ENCODE measurements at regions not wholly inside any gene's neighbourhood (a gene's known extent, or its start where the extent isn't known, plus 50 kb on each side); places are given as distances from the start of the nearest gene placed in this dataset.
A peak's percentile ranks its signal among the peaks of the same experiment; 100 is the strongest.
"Not testable (repeated sequence)": the region's sequence is repeated elsewhere in the genome, so short reads cannot be mapped to it uniquely, and the experiment has no call there.

GRCh38 chr9:83191154-83191553, 128.2 kb upstream of the RASEF start:
- Histone ChIP-seq H3K9me3 (ENCODE audit: control insufficient read depth, insufficient read depth, low read length) (no peaks in the 10 kb centered on the region), H3K4me1 (ENCODE audit: insufficient read depth, low read length) (peaks cover 4% of the 10 kb centered on the region), H3K9ac (ENCODE audit: low read depth, low read length) (no peak overlapping the region), H3K36me3 (ENCODE audit: insufficient read depth, low read length) (no peaks in the 10 kb centered on the region)

- H3K9ac ChIP-seq (ENCODE audit: low read depth, low read length); H3K36me3 ChIP-seq (ENCODE audit: insufficient read depth, low read length); H3K9me3 ChIP-seq (ENCODE audit: control insufficient read depth, insufficient read depth, low read length): not testable (repeated sequence)
- peaks cover 12% of the 10 kb centered on the region for H3K4me1 ChIP-seq (ENCODE audit: insufficient read depth, low read length)
Observed at GRCh38 chr9:83189026-83189425, 126.1 kb upstream of the RASEF start.

GRCh38 chr9:83188277-83188676, 125.3 kb upstream of the RASEF start:
- H3K9me3 ChIP-seq (ENCODE audit: control insufficient read depth, insufficient read depth, low read length) = no peaks in the 10 kb centered on the region
- H3K36me3 ChIP-seq (ENCODE audit: insufficient read depth, low read length) = no peaks in the 10 kb centered on the region
- H3K4me1 ChIP-seq (ENCODE audit: insufficient read depth, low read length) = peaks cover 12% of the 10 kb centered on the region
- no peak overlapping the region for H3K9ac ChIP-seq (ENCODE audit: low read depth, low read length)

GRCh38 chr9:83186155-83186737, 123.3 kb upstream of the RASEF start:
- Histone ChIP-seq H3K36me3 (ENCODE audit: insufficient read depth, low read length) (no peaks in the 10 kb centered on the region), H3K4me1 (ENCODE audit: insufficient read depth, low read length) (peaks cover 12% of the 10 kb centered on the region), H3K9ac (ENCODE audit: low read depth, low read length) (peak overlapping the region; percentile 23; the same call in 1 of the 2 replicates), H3K9me3 (ENCODE audit: control insufficient read depth, insufficient read depth, low read length) (no peaks in the 10 kb centered on the region)

GRCh38 chr9:83185488-83186154, 122.7 kb upstream of the RASEF start:
- no peaks in the 10 kb centered on the region for H3K36me3 ChIP-seq (ENCODE audit: insufficient read depth, low read length)
- peaks cover 12% of the 10 kb centered on the region for H3K4me1 ChIP-seq (ENCODE audit: insufficient read depth, low read length)
- H3K9me3 ChIP-seq (ENCODE audit: control insufficient read depth, insufficient read depth, low read length) = no peaks in the 10 kb centered on the region
- H3K9ac ChIP-seq (ENCODE audit: low read depth, low read length) = peak overlapping the region; percentile 23; the same call in 1 of the 2 replicates

GRCh38 chr9:83183621-83184020, 120.7 kb upstream of the RASEF start:
- peaks cover 12% of the 10 kb centered on the region for H3K4me1 ChIP-seq (ENCODE audit: insufficient read depth, low read length)

GRCh38 chr9:83182071-83182470, 119.1 kb upstream of the RASEF start:
- H3K36me3 ChIP-seq (ENCODE audit: insufficient read depth, low read length) = no peaks in the 10 kb centered on the region
- H3K9me3 ChIP-seq (ENCODE audit: control insufficient read depth, insufficient read depth, low read length) = no peaks in the 10 kb centered on the region
- H3K4me1 ChIP-seq (ENCODE audit: insufficient read depth, low read length) = peaks cover 12% of the 10 kb centered on the region
- H3K9ac ChIP-seq (ENCODE audit: low read depth, low read length) = no peak overlapping the region

More at GRCh38 chr9:83183621-83184020, 120.7 kb upstream of the RASEF start:
- Histone ChIP-seq H3K36me3 (ENCODE audit: insufficient read depth, low read length) (no peaks in the 10 kb centered on the region), H3K9ac (ENCODE audit: low read depth, low read length) (no peak overlapping the region), H3K9me3 (ENCODE audit: control insufficient read depth, insufficient read depth, low read length) (no peaks in the 10 kb centered on the region)

- H3K9me3 ChIP-seq (ENCODE audit: control insufficient read depth, insufficient read depth, low read length) = 0 out of 2 replicates have a peak, but pooled peaks cover 2% of the 10 kb centered on the region
- no peaks in the 10 kb centered on the region for H3K36me3 ChIP-seq (ENCODE audit: insufficient read depth, low read length)
- H3K9ac ChIP-seq (ENCODE audit: low read depth, low read length) = no peak overlapping the region
- H3K4me1 ChIP-seq (ENCODE audit: insufficient read depth, low read length) = no peaks in the 10 kb centered on the region
Observed at GRCh38 chr9:83178717-83179116, 115.8 kb upstream of the RASEF start.

GRCh38 chr9:83177747-83178146, 114.8 kb upstream of the RASEF start:
- H3K9ac ChIP-seq (ENCODE audit: low read depth, low read length) = no peak overlapping the region
- H3K9me3 ChIP-seq (ENCODE audit: control insufficient read depth, insufficient read depth, low read length) = 0 out of 2 replicates have a peak, but pooled peaks cover 3% of the 10 kb centered on the region
- H3K36me3 ChIP-seq (ENCODE audit: insufficient read depth, low read length) = no peaks in the 10 kb centered on the region
- H3K4me1 ChIP-seq (ENCODE audit: insufficient read depth, low read length) = no peaks in the 10 kb centered on the region

- no peaks in the 10 kb centered on the region for H3K4me1 ChIP-seq (ENCODE audit: insufficient read depth, low read length)
- H3K9ac ChIP-seq (ENCODE audit: low read depth, low read length) = no peak overlapping the region
- no peaks in the 10 kb centered on the region for H3K36me3 ChIP-seq (ENCODE audit: insufficient read depth, low read length)
- no peaks in the 10 kb centered on the region for H3K9me3 ChIP-seq (ENCODE audit: control insufficient read depth, insufficient read depth, low read length)
Observed at GRCh38 chr9:83167126-83167525, 104.2 kb upstream of the RASEF start.

- no peak overlapping the region for H3K9ac ChIP-seq (ENCODE audit: low read depth, low read length)
- H3K36me3 ChIP-seq (ENCODE audit: insufficient read depth, low read length) = no peaks in the 10 kb centered on the region
- no peaks in the 10 kb centered on the region for H3K4me1 ChIP-seq (ENCODE audit: insufficient read depth, low read length)
- H3K9me3 ChIP-seq (ENCODE audit: control insufficient read depth, insufficient read depth, low read length) = no peaks in the 10 kb centered on the region
Observed at GRCh38 chr9:83166372-83166771, 103.4 kb upstream of the RASEF start.

- Histone ChIP-seq H3K4me1 (ENCODE audit: insufficient read depth, low read length) (no peaks in the 10 kb centered on the region), H3K36me3 (ENCODE audit: insufficient read depth, low read length) (no peaks in the 10 kb centered on the region), H3K9me3 (ENCODE audit: control insufficient read depth, insufficient read depth, low read length) (no peaks in the 10 kb centered on the region), H3K9ac (ENCODE audit: low read depth, low read length) (no peak overlapping the region)
Observed at GRCh38 chr9:83155733-83156132, 92.8 kb upstream of the RASEF start.

- Histone ChIP-seq H3K9ac (ENCODE audit: low read depth, low read length) (no peak overlapping the region), H3K9me3 (ENCODE audit: control insufficient read depth, insufficient read depth, low read length) (no peaks in the 10 kb centered on the region), H3K4me1 (ENCODE audit: insufficient read depth, low read length) (no peaks in the 10 kb centered on the region)
Observed at GRCh38 chr9:83154821-83155220, 91.9 kb upstream of the RASEF start.

GRCh38 chr9:83154087-83154736, 91.3 kb upstream of the RASEF start:
- no peaks in the 10 kb centered on the region for H3K9me3 ChIP-seq (ENCODE audit: control insufficient read depth, insufficient read depth, low read length)
- H3K4me1 ChIP-seq (ENCODE audit: insufficient read depth, low read length) = no peaks in the 10 kb centered on the region
- no peak overlapping the region for H3K9ac ChIP-seq (ENCODE audit: low read depth, low read length)
- no peaks in the 10 kb centered on the region for H3K36me3 ChIP-seq (ENCODE audit: insufficient read depth, low read length)

More at GRCh38 chr9:83154821-83155220, 91.9 kb upstream of the RASEF start:
- H3K36me3 ChIP-seq (ENCODE audit: insufficient read depth, low read length) = no peaks in the 10 kb centered on the region

- no peak overlapping the region for H3K9ac ChIP-seq (ENCODE audit: low read depth, low read length)
- H3K4me1 ChIP-seq (ENCODE audit: insufficient read depth, low read length) = no peaks in the 10 kb centered on the region
- no peaks in the 10 kb centered on the region for H3K36me3 ChIP-seq (ENCODE audit: insufficient read depth, low read length)
- H3K9me3 ChIP-seq (ENCODE audit: control insufficient read depth, insufficient read depth, low read length) = no peaks in the 10 kb centered on the region
Observed at GRCh38 chr9:83153030-83153429, 90.1 kb upstream of the RASEF start.
